Activated gamma-delta T cell treated with anti-CD3 and anti-CD28 coated beads, Interleukin-2, amount 50 U/mL, for 16 hours (primary cell): ENCODE measurements at regions not wholly inside any gene's neighbourhood (a gene's known extent, or its start where the extent isn't known, plus 50 kb on each side); places are given as distances from the start of the nearest gene placed in this dataset.

Experiments used
- DNase-seq: peaks from one replicate; pipeline ENCODE4 v3.0.0-alpha.2; 2020; ENCODE audit warnings: low read depth

GRCh38 chrX:30950391-30950790 lies 61.3 kb upstream of the TAB3 start:
- no peak for DNase-seq

GRCh38 chrX:30949554-30949953 lies 60.5 kb upstream of the TAB3 start:
- DNase-seq: no peak

- DNase-seq: no peak
Observed at GRCh38 chrX:30948626-30949025, 59.6 kb upstream of the TAB3 start.

GRCh38 chrX:30948051-30948450 lies 59.0 kb upstream of the TAB3 start:
- no peak for DNase-seq

- DNase-seq: no peak
Observed at GRCh38 chrX:30943984-30944383, 54.9 kb upstream of the TAB3 start.

GRCh38 chrX:30941898-30942297 lies 52.8 kb upstream of the TAB3 start:
- no peak for DNase-seq

- no peak for DNase-seq
Observed at GRCh38 chrX:30939928-30940327, 50.9 kb upstream of the TAB3 start.
